ENCODE measurements at regions not wholly inside any gene's neighbourhood (a gene's known extent, or its start where the extent isn't known, plus 50 kb on each side); places are given as distances from the start of the nearest gene placed in this dataset.

GRCh38 chr7:125363873-125364272, 434.2 kb upstream of the POT1 start:
- TF ChIP-seq CTCF (conservative IDR thresholded peaks at IDR 0.05 in 1 of 2, IDR thresholded peaks at IDR 0.05 in 1 of 2; ENCODE audit: low read depth in 1 of 2, low read length in 2 of 2), result no peak
- no peak for TF ChIP-seq EZH2 (IDR thresholded peaks at IDR 0.05; ENCODE audit: low read length, missing control alignments)

Data from fibroblast of lung (primary cell).